Ascending aorta (tissue), 2 donors: ENCODE measurements at regions not wholly inside any gene's neighbourhood (a gene's known extent, or its start where the extent isn't known, plus 50 kb on each side); places are given as distances from the start of the nearest gene placed in this dataset.

ENCODE experiments used
- DNase-seq, 2 donors: peaks; one replicate each; pipeline ENCODE4 v3.0.0-alpha.2; 2019; ENCODE audit warnings: low spot score in 2 of 2
- H3K27ac ChIP-seq, 2 donors: fragments of 200-600 bp; sonication (generic); one replicate each; pipeline ENCODE4 v1.5.1; 2016 to 2017; ENCODE audit warnings: mild to moderate bottlenecking in 1 of 2
- H3K27me3 ChIP-seq: fragments of 200-600 bp; sonication (generic); one replicate; pipeline ENCODE4 v1.5.1; 2017
- H3K36me3 ChIP-seq, 2 donors: fragments of 200-600 bp; sonication (generic); one replicate each; pipeline ENCODE4 v1.5.1; 2016
- H3K4me1 ChIP-seq, 2 donors: fragments of 200-600 bp; sonication (generic); one replicate each; pipeline ENCODE4 v1.5.1; 2016 to 2017; ENCODE audit warnings: mild to moderate bottlenecking in 1 of 2
- H3K4me3 ChIP-seq, 2 donors: fragments of 200-600 bp; sonication (generic); one replicate each; pipeline ENCODE4 v1.5.1; 2016 to 2017; ENCODE audit warnings: mild to moderate bottlenecking in 1 of 2
- H3K9me3 ChIP-seq, 2 donors: fragments of 200-600 bp; sonication (generic); one replicate each; pipeline ENCODE4 v1.5.1; 2016
- CTCF ChIP-seq, 3 experiments: fragments of 200-600 bp in 2 of 3; fragments of 450-650 bp in 1 of 3; sonication (generic) in 2 of 3; IDR thresholded peaks; one replicate each; pipeline ENCODE4 v1.5.1; 2016 to 2019; ENCODE audit warnings: antibody characterized with exemption in 3 of 3, mild to moderate bottlenecking in 1 of 3, moderate library complexity in 1 of 3
- intact Hi-C: fragments of 100-400 bp; cut with DNase I; formaldehyde crosslinking; loops from one replicate; pipeline ENCODE4 v1.15.1; 2023

- no peak for DNase-seq
- Histone ChIP-seq H3K4me1 (no peaks in the 10 kb centered on the region), H3K9me3 (no peaks in the 10 kb centered on the region), H3K4me3 (no peak overlapping the region), H3K27ac (no peak overlapping the region), H3K36me3 (no peaks in the 10 kb centered on the region), H3K27me3 (no peaks in the 10 kb centered on the region)
- no peak for TF ChIP-seq CTCF (IDR thresholded peaks at IDR 0.05)
- intact Hi-C loops = no loop called here
Observed at GRCh38 chr12:20317554-20317953, 50.8 kb upstream of the PDE3A start.
